BLaER1 treated with 17β-estradiol and CSF1 and Interleukin-3, amounts not matched to agents 10 nM and 100 nM (cell line): ENCODE measurements at regions not wholly inside any gene's neighbourhood (a gene's known extent, or its start where the extent isn't known, plus 50 kb on each side); places are given as distances from the start of the nearest gene placed in this dataset.

Source experiments
- H3K27ac ChIP-seq, 11 experiments: shearing (Covaris generic); formaldehyde crosslinking; 2 replicates each; pipeline ENCODE4 v1.8.1; 2022
- H3K27me3 ChIP-seq, 11 experiments: shearing (Covaris generic); formaldehyde crosslinking; 2 replicates each; pipeline ENCODE4 v1.8.1; 2022
- H3K36me3 ChIP-seq, 11 experiments: shearing (Covaris generic); formaldehyde crosslinking; 2 replicates each; pipeline ENCODE4 v1.8.1; 2022
- H3K4me1 ChIP-seq, 10 experiments: shearing (Covaris generic); formaldehyde crosslinking; 2 replicates each; pipeline ENCODE4 v1.8.1; 2022
- H3K4me2 ChIP-seq, 11 experiments: shearing (Covaris generic); formaldehyde crosslinking; 2 replicates each; pipeline ENCODE4 v1.8.1; 2022
- H3K4me3 ChIP-seq, 10 experiments: shearing (Covaris generic); formaldehyde crosslinking; 2 replicates each; pipeline ENCODE4 v1.8.1; 2022
- H3K9ac ChIP-seq, 11 experiments: shearing (Covaris generic); formaldehyde crosslinking; 2 replicates each; pipeline ENCODE4 v1.8.1; 2022
- H3K9me3 ChIP-seq, 11 experiments: shearing (Covaris generic); formaldehyde crosslinking; replicated peaks in 1 of 11; 2 replicates each; pipeline ENCODE4 v1.8.1; 2022
- H4K20me1 ChIP-seq, 11 experiments: shearing (Covaris generic); formaldehyde crosslinking; 2 replicates each; pipeline ENCODE4 v1.8.1; 2022
- Cebpa-rat ChIP-seq, 11 experiments: shearing (Covaris generic); IDR thresholded peaks; 2 replicates each; pipeline ENCODE4 v1.8.1; 2022

GRCh38 chrX:124719060-124719459, 372.7 kb downstream of the SH2D1A start:
- Histone ChIP-seq H3K9ac (no peak overlapping the region), H4K20me1 (no peaks in the 10 kb centered on the region; a peak in 1 of 22 replicates), H3K36me3 (no peaks in the 10 kb centered on the region), H3K4me1 (peaks cover 0 to 9% (median 0%) of the 10 kb centered on the region in 10 experiments; a peak in 4 of 20 replicates), H3K4me3 (no peak overlapping the region), H3K9me3 (no peaks in the 10 kb centered on the region), H3K27ac (no peak overlapping the region), H3K4me2 (no peak overlapping the region), H3K27me3 (peaks cover 77 to 100% (median 91%) of the 10 kb centered on the region in 11 experiments)
- no peak for TF ChIP-seq Cebpa-rat (IDR thresholded peaks at IDR 0.05)

GRCh38 chrX:124720532-124720931, 374.2 kb downstream of the SH2D1A start:
- peak in 8 of 11 experiments; percentile 18 to 78 (median 48); a peak in 10 of 22 replicates for TF ChIP-seq Cebpa-rat (IDR thresholded peaks at IDR 0.05)
- Histone ChIP-seq H3K36me3 (no peaks in the 10 kb centered on the region), H3K4me2 (no peak overlapping the region), H4K20me1 (peaks cover 0 to 6% (median 0%) of the 10 kb centered on the region in 11 experiments; a peak in 2 of 22 replicates), H3K4me3 (no peak overlapping the region), H3K27ac (no peak overlapping the region), H3K9ac (no peak overlapping the region), H3K27me3 (peaks cover 87 to 100% (median 100%) of the 10 kb centered on the region in 11 experiments), H3K9me3 (no peaks in the 10 kb centered on the region), H3K4me1 (peaks cover 0 to 9% (median 0%) of the 10 kb centered on the region in 10 experiments; a peak in 4 of 20 replicates)

- H3K36me3 ChIP-seq: no peaks in the 10 kb centered on the region
- H3K9ac ChIP-seq: no peak overlapping the region
- peaks cover 81 to 100% (median 99%) of the 10 kb centered on the region in 11 experiments for H3K27me3 ChIP-seq
These were observed 379.1 kb downstream of the SH2D1A start for GRCh38 chrX:124725502-124725901.

GRCh38 chrX:124726292-124726691, 379.9 kb downstream of the SH2D1A start:
- Histone ChIP-seq H3K9ac (no peak overlapping the region), H3K4me3 (no peak overlapping the region), H3K9me3 (no peaks in the 10 kb centered on the region), H4K20me1 (peaks cover 0 to 6% (median 0%) of the 10 kb centered on the region in 11 experiments; a peak in 2 of 22 replicates), H3K27ac (no peak overlapping the region), H3K27me3 (peaks cover 79 to 100% (median 99%) of the 10 kb centered on the region in 11 experiments), H3K4me1 (peaks cover 0 to 13% (median 0%) of the 10 kb centered on the region in 10 experiments; a peak in 4 of 20 replicates), H3K4me2 (peak overlapping the region in 4 of 11 experiments; percentile 8 to 47 (median 23); a peak in 5 of 22 replicates), H3K36me3 (no peaks in the 10 kb centered on the region)
- no peak for TF ChIP-seq Cebpa-rat (IDR thresholded peaks at IDR 0.05)

More at GRCh38 chrX:124725502-124725901, 379.1 kb downstream of the SH2D1A start:
- no peaks in the 10 kb centered on the region for H3K9me3 ChIP-seq
- H3K27ac ChIP-seq: no peak overlapping the region
- peaks cover 0 to 13% (median 0%) of the 10 kb centered on the region in 10 experiments; a peak in 4 of 20 replicates for H3K4me1 ChIP-seq
- H3K4me2 ChIP-seq: no peak overlapping the region
- no peak for TF ChIP-seq Cebpa-rat (IDR thresholded peaks at IDR 0.05)
- peaks cover 0 to 6% (median 0%) of the 10 kb centered on the region in 11 experiments; a peak in 2 of 22 replicates for H4K20me1 ChIP-seq
- H3K4me3 ChIP-seq: no peak overlapping the region

GRCh38 chrX:124726881-124727280, 380.5 kb downstream of the SH2D1A start:
- Histone ChIP-seq H3K4me3 (no peak overlapping the region), H4K20me1 (peaks cover 0 to 6% (median 0%) of the 10 kb centered on the region in 11 experiments; a peak in 2 of 22 replicates), H3K27ac (no peak overlapping the region), H3K9me3 (no peaks in the 10 kb centered on the region), H3K27me3 (peaks cover 79 to 100% (median 99%) of the 10 kb centered on the region in 11 experiments), H3K4me2 (peak overlapping the region in 1 of 11 experiments; percentile 47; a peak in 2 of 22 replicates), H3K4me1 (peaks cover 0 to 13% (median 0%) of the 10 kb centered on the region in 10 experiments; a peak in 4 of 20 replicates), H3K9ac (no peak overlapping the region), H3K36me3 (no peaks in the 10 kb centered on the region)
- TF ChIP-seq Cebpa-rat (IDR thresholded peaks at IDR 0.05): no peak

GRCh38 chrX:124736553-124737270, 390.3 kb downstream of the SH2D1A start:
- Histone ChIP-seq H3K27ac (no peak overlapping the region), H3K4me3 (no peak overlapping the region), H3K9me3 (no peaks in the 10 kb centered on the region), H3K9ac (no peak overlapping the region), H3K4me2 (no peak overlapping the region), H3K27me3 (peaks cover 82 to 100% (median 99%) of the 10 kb centered on the region in 11 experiments), H3K36me3 (no peaks in the 10 kb centered on the region), H3K4me1 (no peaks in the 10 kb centered on the region), H4K20me1 (no peaks in the 10 kb centered on the region; a peak in 1 of 22 replicates)
- no peak for TF ChIP-seq Cebpa-rat (IDR thresholded peaks at IDR 0.05)

- Histone ChIP-seq H3K4me3 (no peak overlapping the region), H3K4me2 (no peak overlapping the region), H3K9me3 (no peaks in the 10 kb centered on the region), H4K20me1 (no peaks in the 10 kb centered on the region; a peak in 1 of 22 replicates), H3K36me3 (no peaks in the 10 kb centered on the region), H3K27me3 (peaks cover 82 to 100% (median 99%) of the 10 kb centered on the region in 11 experiments), H3K9ac (no peak overlapping the region), H3K27ac (no peak overlapping the region), H3K4me1 (no peaks in the 10 kb centered on the region)
- TF ChIP-seq Cebpa-rat (IDR thresholded peaks at IDR 0.05): no peak
These were observed 391.4 kb downstream of the SH2D1A start for GRCh38 chrX:124737771-124738170.

GRCh38 chrX:124747295-124747694, 400.9 kb downstream of the SH2D1A start:
- no peaks in the 10 kb centered on the region for H4K20me1 ChIP-seq
- H3K36me3 ChIP-seq: no peaks in the 10 kb centered on the region
- TF ChIP-seq Cebpa-rat (IDR thresholded peaks at IDR 0.05): no peak
- no peak overlapping the region for H3K9ac ChIP-seq
- no peaks in the 10 kb centered on the region for H3K4me1 ChIP-seq
- no peak overlapping the region for H3K27ac ChIP-seq
- H3K4me3 ChIP-seq: no peak overlapping the region
- no peak overlapping the region for H3K4me2 ChIP-seq
- no peaks in the 10 kb centered on the region for H3K9me3 ChIP-seq
- H3K27me3 ChIP-seq: peaks cover 48 to 84% (median 59%) of the 10 kb centered on the region in 11 experiments; a peak in 21 of 22 replicates

GRCh38 chrX:124764354-124764753, 418.0 kb downstream of the SH2D1A start:
- no peak for TF ChIP-seq Cebpa-rat (IDR thresholded peaks at IDR 0.05)
- no peak overlapping the region for H3K27ac ChIP-seq
- no peaks in the 10 kb centered on the region for H3K36me3 ChIP-seq
- H3K27me3 ChIP-seq: peaks cover 31 to 86% (median 72%) of the 10 kb centered on the region in 11 experiments
- H3K9ac ChIP-seq: no peak overlapping the region
- no peaks in the 10 kb centered on the region for H3K4me1 ChIP-seq
- no peak overlapping the region for H3K4me2 ChIP-seq
- H3K4me3 ChIP-seq: no peak overlapping the region
- H3K9me3 ChIP-seq: peaks cover 0 to 6% (median 0%) of the 10 kb centered on the region in 11 experiments; a peak in 3 of 22 replicates
- H4K20me1 ChIP-seq: no peaks in the 10 kb centered on the region
